DND-41 (cell line): ENCODE measurements at regions not wholly inside any gene's neighbourhood (a gene's known extent, or its start where the extent isn't known, plus 50 kb on each side); places are given as distances from the start of the nearest gene placed in this dataset.

ENCODE experiments used
- EZH2 ChIP-seq: IDR thresholded peaks from 3 replicates; pipeline ENCODE4 v1.6.1; 2012; ENCODE audit warnings: borderline replicate concordance, low read depth, mild to moderate bottlenecking, moderate library complexity, low read length, inconsistent platforms; ENCODE audit not compliant: severe bottlenecking
- TF ChIP-seq, protein P1 (sequence below): IDR thresholded peaks from 2 replicates; pipeline ENCODE4 v1.5.1; 2012; ENCODE audit warnings: borderline replicate concordance, low read length, moderate library complexity, mild to moderate bottlenecking; ENCODE audit not compliant: poor library complexity, severe bottlenecking; ENCODE audit errors: extremely low read depth

DNA sequence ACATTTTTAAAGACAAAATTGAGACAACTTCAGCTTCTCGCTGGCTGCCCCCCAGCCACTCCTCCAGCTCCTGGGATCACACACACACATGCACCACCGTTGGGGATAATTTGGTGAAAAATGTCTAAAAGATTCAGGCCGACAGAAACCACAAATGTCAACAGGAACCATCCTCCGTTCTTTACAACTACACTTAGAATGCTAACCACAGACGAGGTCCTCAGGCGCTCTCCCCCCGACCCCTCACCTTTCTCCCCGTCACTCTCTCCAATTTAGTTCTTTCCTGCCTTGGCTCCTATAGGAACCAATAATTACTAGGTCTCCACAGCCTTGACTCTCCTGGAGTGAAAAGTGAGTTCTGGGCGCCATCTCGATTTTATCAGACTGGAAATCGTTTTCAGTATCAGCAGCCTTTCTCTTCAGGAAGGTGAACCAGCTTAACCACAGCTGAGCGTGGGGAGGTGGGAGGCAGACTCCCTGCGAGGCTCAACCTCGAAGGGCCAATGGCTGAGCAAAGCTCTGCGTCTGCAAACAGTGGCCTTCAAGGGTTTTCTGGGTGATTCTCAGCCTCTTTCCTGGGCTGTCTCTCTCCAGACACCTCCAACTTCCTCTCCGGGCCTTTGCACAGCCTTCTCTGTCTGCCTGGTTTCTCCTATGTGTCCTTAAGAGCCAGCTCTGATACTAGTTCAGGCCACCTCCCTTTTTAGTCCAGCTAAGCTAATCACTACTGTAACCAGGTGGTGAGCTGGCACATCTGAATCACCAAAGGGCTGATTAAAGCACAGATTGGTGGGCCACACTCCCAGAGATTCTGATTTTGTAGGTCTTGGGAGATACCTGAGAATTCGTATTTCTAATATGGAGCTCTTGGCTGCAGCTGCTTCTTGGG lies 115.7 kb upstream of the COPS8 start:
- no peak for TF ChIP-seq EZH2
- TF ChIP-seq, protein P1, sequence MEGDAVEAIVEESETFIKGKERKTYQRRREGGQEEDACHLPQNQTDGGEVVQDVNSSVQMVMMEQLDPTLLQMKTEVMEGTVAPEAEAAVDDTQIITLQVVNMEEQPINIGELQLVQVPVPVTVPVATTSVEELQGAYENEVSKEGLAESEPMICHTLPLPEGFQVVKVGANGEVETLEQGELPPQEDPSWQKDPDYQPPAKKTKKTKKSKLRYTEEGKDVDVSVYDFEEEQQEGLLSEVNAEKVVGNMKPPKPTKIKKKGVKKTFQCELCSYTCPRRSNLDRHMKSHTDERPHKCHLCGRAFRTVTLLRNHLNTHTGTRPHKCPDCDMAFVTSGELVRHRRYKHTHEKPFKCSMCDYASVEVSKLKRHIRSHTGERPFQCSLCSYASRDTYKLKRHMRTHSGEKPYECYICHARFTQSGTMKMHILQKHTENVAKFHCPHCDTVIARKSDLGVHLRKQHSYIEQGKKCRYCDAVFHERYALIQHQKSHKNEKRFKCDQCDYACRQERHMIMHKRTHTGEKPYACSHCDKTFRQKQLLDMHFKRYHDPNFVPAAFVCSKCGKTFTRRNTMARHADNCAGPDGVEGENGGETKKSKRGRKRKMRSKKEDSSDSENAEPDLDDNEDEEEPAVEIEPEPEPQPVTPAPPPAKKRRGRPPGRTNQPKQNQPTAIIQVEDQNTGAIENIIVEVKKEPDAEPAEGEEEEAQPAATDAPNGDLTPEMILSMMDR: no peak
